T-helper 2 cell treated with Interferon-gamma antibody and Interleukin-4, amounts not matched to agents 5 μg/mL and 100 μg/mL, for 36 hours (primary cell): ENCODE measurements at regions not wholly inside any gene's neighbourhood (a gene's known extent, or its start where the extent isn't known, plus 50 kb on each side); places are given as distances from the start of the nearest gene placed in this dataset.
"Not testable (repeated sequence)": the region's sequence is repeated elsewhere in the genome, so short reads cannot be mapped to it uniquely, and the experiment has no call there.

Source experiments
- DNase-seq: peaks from one replicate; pipeline ENCODE4 v3.0.0; 2021; ENCODE audit warnings: low spot score
- H3K27ac Mint-ChIP-seq: one replicate; pipeline ENCODE4 v1.8.0; 2021; ENCODE audit warnings: mild to moderate bottlenecking, mixed read lengths
- H3K27me3 Mint-ChIP-seq: one replicate; pipeline ENCODE4 v1.8.0; 2021; ENCODE audit warnings: low read depth, mixed read lengths
- H3K36me3 Mint-ChIP-seq: one replicate; pipeline ENCODE4 v1.8.0; 2021; ENCODE audit warnings: low read depth, mixed read lengths
- H3K4me1 Mint-ChIP-seq: one replicate; pipeline ENCODE4 v1.8.0; 2021; ENCODE audit warnings: low read depth, mixed read lengths
- H3K4me3 Mint-ChIP-seq: one replicate; pipeline ENCODE4 v1.8.0; 2022; ENCODE audit warnings: mild to moderate bottlenecking, moderate library complexity, mixed read lengths
- H3K9me3 Mint-ChIP-seq: one replicate; pipeline ENCODE4 v1.8.0; 2021; ENCODE audit warnings: mixed read lengths

DNA sequence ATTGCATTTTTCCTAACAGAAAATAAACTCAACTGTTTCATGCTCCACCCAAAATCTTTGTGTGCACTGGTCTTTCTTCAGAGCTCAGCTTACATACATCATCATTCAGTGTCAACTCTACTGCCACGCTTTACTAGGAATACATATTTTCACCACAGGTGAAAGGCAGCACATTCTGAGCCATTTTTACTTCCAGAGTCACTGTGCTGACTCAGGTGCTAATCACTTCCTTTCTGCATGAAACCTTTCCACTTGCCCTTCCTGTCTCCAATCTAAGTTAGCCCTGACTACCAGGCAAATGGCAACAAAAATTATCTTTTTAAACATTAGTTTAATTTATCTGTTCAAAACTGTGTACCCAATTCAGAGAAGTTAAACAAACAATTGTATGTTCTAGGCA lies 1041.0 kb downstream of the PRIM2 start:
- not testable (repeated sequence) for H3K4me1 Mint-ChIP-seq, H3K27me3 Mint-ChIP-seq, H3K27ac Mint-ChIP-seq, DNase-seq, H3K36me3 Mint-ChIP-seq, H3K4me3 Mint-ChIP-seq
- peaks cover 14% of the 10 kb centered on the region for H3K9me3 Mint-ChIP-seq

DNA sequence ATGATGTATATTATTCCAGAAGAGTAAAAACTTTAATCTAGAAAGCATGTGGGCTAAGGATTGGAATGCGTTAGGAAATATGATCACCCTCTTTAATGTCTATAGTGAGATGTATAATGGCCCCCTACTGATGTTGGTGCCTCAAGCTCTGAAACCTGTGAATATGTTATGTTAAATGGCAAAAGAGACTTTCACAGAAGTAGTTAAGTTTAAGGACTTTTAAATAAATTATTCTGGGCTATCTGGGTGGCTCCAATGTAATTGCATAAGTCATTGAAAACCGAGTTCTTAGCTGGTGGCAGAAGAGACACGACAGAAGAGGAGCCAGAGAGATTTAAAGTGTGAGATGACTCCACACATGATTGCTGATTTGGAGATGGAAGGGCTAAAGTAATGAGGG lies 1048.4 kb downstream of the PRIM2 start:
- H3K36me3 Mint-ChIP-seq, H3K27ac Mint-ChIP-seq, H3K27me3 Mint-ChIP-seq, H3K4me3 Mint-ChIP-seq, DNase-seq, H3K4me1 Mint-ChIP-seq: not testable (repeated sequence)
- H3K9me3 Mint-ChIP-seq: peaks cover 45% of the 10 kb centered on the region

DNA sequence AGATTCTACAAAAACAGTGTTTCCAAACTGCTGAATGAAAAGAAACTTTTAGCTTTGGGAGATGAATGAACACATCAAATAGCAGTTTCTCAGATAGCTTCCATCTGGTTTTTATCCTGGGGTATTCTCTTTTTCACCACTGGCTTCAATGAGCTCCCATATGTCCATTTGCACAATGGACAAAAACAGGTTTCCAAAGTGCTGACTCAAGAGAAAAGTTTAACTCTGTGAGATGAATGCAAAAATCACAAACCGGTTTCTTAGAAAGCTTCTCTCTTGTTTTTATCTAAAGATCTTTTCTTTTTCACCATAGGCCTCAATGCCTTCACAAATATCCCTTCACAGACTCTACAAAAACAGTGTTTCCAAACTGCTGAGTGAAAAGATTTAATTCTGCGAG lies 1089.2 kb downstream of the PRIM2 start:
- not testable (repeated sequence) for H3K36me3 Mint-ChIP-seq, H3K27me3 Mint-ChIP-seq
- peaks cover 46% of the 10 kb centered on the region for H3K9me3 Mint-ChIP-seq

DNA sequence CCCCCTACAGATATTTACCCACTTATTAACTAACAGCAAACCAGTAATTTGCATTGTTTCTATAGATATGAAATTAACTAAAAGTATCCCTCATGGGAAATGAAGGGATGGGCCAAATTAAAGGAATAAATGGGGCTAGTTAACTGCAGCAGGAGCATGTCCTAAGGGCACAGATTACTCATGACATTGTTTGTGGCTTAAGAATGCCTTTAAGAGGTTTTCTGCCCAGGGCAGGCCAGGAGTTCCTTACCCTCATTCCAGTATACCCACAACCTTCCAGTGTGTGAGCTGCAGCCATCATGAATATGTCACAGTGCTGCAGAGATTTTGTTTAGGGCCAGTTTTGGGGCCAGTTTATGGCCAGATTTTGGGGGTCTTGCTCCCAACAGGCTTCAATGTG lies 1101.9 kb downstream of the PRIM2 start:
- H3K36me3 Mint-ChIP-seq: no peaks in the 10 kb centered on the region

More for the DNA sequence above, 1089.2 kb downstream of the PRIM2 start:
- not testable (repeated sequence) for DNase-seq, H3K4me1 Mint-ChIP-seq, H3K27ac Mint-ChIP-seq, H3K4me3 Mint-ChIP-seq

More for the DNA sequence above, 1101.9 kb downstream of the PRIM2 start:
- Mint-ChIP-seq H3K4me1 (no peaks in the 10 kb centered on the region), H3K27ac (no peak overlapping the region), H3K4me3 (no peak overlapping the region), H3K9me3 (peaks cover 35% of the 10 kb centered on the region), H3K27me3 (no peaks in the 10 kb centered on the region)
- no peak for DNase-seq
